DOHH2 (cell line): ENCODE measurements at regions not wholly inside any gene's neighbourhood (a gene's known extent, or its start where the extent isn't known, plus 50 kb on each side); places are given as distances from the start of the nearest gene placed in this dataset.

ENCODE experiments used
- EZH2phosphoT487 ChIP-seq: fragments of 200-600 bp; sonication (generic); IDR thresholded peaks from 2 replicates; pipeline ENCODE4 v1.6.1; 2017; ENCODE audit warnings: borderline replicate concordance, mild to moderate bottlenecking, antibody characterized with exemption, low read length, moderate library complexity, mixed read lengths
- TF ChIP-seq, protein P1 (sequence below): fragments of 200-600 bp; sonication (generic); IDR thresholded peaks from one replicate; pipeline ENCODE4 v1.5.1; 2014; ENCODE audit warnings: antibody characterized with exemption, mild to moderate bottlenecking, low read depth, low read length; ENCODE audit not compliant: poor library complexity, severe bottlenecking

DNA sequence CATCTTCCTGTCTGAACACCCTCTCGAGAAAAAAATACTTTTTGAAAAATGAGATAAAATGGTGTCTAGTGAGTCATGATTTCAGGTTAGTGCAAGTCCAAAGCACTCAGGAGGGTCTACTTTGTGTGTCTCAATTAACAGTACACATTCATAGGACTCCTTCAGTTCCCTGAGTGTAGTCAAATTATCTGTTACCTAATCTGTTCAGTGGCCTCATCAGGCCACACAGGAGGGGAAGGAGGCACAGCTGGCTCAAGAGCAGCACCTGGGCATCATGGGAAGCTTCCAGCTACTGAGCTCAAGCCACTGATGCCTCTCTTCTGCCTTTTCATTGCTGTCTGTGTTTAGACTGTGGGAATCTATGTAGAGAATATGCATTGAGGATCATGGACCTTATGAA is 341.4 kb upstream of the SGO1 start:
- TF ChIP-seq, protein P1, sequence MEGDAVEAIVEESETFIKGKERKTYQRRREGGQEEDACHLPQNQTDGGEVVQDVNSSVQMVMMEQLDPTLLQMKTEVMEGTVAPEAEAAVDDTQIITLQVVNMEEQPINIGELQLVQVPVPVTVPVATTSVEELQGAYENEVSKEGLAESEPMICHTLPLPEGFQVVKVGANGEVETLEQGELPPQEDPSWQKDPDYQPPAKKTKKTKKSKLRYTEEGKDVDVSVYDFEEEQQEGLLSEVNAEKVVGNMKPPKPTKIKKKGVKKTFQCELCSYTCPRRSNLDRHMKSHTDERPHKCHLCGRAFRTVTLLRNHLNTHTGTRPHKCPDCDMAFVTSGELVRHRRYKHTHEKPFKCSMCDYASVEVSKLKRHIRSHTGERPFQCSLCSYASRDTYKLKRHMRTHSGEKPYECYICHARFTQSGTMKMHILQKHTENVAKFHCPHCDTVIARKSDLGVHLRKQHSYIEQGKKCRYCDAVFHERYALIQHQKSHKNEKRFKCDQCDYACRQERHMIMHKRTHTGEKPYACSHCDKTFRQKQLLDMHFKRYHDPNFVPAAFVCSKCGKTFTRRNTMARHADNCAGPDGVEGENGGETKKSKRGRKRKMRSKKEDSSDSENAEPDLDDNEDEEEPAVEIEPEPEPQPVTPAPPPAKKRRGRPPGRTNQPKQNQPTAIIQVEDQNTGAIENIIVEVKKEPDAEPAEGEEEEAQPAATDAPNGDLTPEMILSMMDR = no peak
- TF ChIP-seq EZH2phosphoT487 = no peak
